ENCODE measurements at regions not wholly inside any gene's neighbourhood (a gene's known extent, or its start where the extent isn't known, plus 50 kb on each side); places are given as distances from the start of the nearest gene placed in this dataset.

GRCh38 chr6:106724848-106725247 is 95.5 kb downstream of the QRSL1 start:
- no peak for TF ChIP-seq EZH2 (IDR thresholded peaks at IDR 0.05; ENCODE audit: borderline replicate concordance, low read depth, low read length)
- no peak for TF ChIP-seq ZNF780A (CRISPR knock-in tag; IDR thresholded peaks at IDR 0.05)
- TF ChIP-seq GTF2F1 (IDR thresholded peaks at IDR 0.05; ENCODE audit: low read depth, low read length) = no peak
- TF ChIP-seq ARHGAP35 (IDR thresholded peaks at IDR 0.05; ENCODE audit: partially characterized antibody) = no peak

Measured in K562 (cell line).